LNCaP clone FGC (cell line): ENCODE measurements at regions not wholly inside any gene's neighbourhood (a gene's known extent, or its start where the extent isn't known, plus 50 kb on each side); places are given as distances from the start of the nearest gene placed in this dataset.

Experiments
- DNase-seq: peaks from one replicate; pipeline ENCODE4 v3.0.0-alpha.2; 2011; ENCODE audit warnings: low read depth
- H3K4me3 ChIP-seq: 2 replicates; pipeline ENCODE4 v1.5.1; 2011; ENCODE audit warnings: mild to moderate bottlenecking, low read depth, low read length, control low read depth
- TF ChIP-seq, protein P1 (sequence below): IDR thresholded peaks from 2 replicates; pipeline ENCODE4 v1.5.1; 2012; ENCODE audit warnings: mild to moderate bottlenecking; ENCODE audit not compliant: control insufficient read depth, insufficient read depth; ENCODE audit errors: extremely low read depth

DNA sequence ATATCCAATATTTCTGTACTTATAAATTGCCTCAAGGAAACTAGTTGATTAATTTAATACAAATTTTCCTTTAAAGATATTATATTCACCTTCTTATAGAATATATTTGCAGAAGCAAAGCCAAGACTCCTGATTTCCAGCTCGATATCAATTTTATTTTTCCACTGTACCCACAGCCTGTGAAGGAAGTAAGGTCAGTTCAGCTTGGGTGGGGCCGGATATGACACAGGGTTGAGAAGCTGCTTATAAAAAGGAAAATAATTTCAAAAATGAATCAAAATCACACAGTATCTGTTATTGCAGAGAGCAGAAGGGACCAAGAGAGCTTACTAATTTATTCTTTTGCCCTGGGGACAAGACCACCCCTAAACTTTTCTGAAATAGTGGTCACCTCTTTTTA lies 491.4 kb downstream of the TUSC7 start:
- DNase-seq, result no peak
- no peak overlapping the region for H3K4me3 ChIP-seq
- TF ChIP-seq, protein P1, sequence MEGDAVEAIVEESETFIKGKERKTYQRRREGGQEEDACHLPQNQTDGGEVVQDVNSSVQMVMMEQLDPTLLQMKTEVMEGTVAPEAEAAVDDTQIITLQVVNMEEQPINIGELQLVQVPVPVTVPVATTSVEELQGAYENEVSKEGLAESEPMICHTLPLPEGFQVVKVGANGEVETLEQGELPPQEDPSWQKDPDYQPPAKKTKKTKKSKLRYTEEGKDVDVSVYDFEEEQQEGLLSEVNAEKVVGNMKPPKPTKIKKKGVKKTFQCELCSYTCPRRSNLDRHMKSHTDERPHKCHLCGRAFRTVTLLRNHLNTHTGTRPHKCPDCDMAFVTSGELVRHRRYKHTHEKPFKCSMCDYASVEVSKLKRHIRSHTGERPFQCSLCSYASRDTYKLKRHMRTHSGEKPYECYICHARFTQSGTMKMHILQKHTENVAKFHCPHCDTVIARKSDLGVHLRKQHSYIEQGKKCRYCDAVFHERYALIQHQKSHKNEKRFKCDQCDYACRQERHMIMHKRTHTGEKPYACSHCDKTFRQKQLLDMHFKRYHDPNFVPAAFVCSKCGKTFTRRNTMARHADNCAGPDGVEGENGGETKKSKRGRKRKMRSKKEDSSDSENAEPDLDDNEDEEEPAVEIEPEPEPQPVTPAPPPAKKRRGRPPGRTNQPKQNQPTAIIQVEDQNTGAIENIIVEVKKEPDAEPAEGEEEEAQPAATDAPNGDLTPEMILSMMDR, result no peak

DNA sequence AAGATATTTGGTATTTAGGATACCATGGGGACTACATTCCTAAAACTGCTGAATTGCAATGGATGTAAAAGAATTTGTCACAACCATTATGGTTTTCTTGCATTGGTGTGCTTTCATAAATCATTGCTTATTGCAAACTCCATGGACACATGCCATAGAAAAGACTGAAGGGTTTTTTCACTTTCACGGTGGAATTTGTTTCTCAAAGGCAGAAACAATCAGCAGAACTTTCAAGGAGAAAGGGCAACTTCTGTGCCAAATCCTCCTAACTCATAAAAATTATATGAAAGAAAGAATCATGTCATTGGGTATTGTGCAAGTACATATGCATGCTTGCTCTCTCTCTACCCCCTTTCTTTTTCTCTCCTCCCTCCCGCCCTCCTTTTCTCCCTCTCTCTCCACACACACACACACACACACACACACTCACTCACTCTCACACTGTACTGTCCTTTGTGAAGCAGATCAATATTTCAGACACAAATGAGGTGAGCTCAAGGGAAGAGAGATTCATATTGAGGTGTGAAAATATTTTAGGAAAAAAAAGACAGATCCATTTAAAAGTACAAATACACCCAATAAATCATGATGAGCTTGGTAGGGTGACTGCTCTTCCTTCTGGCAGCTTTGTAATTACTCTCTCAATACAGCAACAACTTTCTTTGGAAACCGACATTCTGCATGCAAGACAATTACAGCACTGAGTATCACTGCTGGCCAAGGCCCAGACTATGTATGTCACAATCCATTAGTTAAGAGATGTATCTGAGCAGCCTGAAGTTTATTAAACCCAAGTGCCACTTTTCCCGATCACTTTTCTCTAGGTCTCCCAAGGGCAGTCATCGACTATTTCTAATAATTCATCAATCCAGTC lies 492.6 kb downstream of the TUSC7 start:
- DNase-seq, result no peak
- TF ChIP-seq, protein P1, result no peak
- no peak overlapping the region for H3K4me3 ChIP-seq

DNA sequence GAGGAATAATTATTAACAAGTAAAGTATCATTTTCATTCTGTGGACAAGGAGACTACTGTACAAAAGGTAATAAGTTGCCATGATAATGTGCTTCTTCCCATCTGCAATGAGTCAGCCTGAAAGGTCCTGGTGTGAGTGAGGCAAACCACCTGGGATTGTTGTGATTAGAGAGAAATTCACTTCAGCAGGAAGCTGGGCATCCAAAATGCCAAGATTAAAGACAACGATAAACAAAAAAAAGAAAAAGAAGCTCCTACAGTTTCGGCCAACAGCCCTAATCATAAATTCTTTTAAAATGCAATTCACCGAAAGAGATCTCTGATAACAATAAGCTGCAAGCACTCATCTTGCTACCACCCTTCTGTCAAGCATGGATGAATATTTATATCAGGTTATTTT lies 507.8 kb downstream of the TUSC7 start:
- no peak overlapping the region for H3K4me3 ChIP-seq
- DNase-seq, result no peak
- TF ChIP-seq, protein P1, result no peak

DNA sequence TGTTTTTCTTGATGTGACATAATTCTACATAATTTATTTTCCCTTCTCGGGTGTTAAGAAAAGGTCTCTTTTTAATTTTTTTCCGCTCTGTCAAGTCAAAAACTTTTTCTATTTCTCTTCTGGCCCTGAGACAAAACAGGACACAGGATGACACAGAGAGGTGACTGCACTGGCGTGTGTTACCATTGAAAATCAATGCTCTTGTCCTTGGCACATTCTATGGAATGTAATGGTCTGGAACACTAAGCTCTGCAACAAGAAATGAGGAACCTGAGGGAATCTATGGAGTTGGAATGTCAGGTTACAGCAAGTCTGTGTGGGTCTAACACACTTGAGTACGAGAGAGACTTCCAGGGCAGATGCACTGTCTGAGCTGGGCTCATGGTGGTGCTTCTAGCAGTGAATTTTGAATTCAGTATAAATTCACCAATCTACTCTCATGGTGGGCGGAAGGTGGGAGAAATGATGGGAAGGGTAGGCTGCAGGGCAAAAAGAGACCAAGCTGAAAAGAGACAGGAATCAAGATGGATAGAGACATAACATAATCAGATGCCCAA lies 508.3 kb downstream of the TUSC7 start:
- TF ChIP-seq, protein P1, result no peak
- DNase-seq, result no peak
- H3K4me3 ChIP-seq, result no peak overlapping the region

DNA sequence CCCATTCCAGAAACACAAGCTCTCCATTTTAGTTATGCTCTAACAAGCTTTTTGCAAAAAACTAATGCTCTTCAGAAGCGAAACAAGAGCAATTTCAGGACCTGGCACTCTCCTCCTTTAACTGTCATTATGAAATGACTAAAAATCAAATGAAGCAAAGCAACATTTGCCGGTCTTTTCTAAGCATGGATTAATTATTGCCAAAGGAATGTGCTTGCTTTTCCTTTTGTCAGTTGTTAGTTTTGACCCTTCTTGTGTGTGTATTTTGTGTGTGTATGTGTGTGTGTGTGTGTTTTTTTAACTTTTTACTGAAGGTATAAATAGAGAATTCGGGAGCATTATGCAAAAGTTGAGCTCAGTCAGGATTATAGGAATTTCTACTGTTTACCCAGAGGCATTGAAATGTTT lies 509.1 kb downstream of the TUSC7 start:
- no peak for DNase-seq
- no peak overlapping the region for H3K4me3 ChIP-seq
- TF ChIP-seq, protein P1, result no peak

DNA sequence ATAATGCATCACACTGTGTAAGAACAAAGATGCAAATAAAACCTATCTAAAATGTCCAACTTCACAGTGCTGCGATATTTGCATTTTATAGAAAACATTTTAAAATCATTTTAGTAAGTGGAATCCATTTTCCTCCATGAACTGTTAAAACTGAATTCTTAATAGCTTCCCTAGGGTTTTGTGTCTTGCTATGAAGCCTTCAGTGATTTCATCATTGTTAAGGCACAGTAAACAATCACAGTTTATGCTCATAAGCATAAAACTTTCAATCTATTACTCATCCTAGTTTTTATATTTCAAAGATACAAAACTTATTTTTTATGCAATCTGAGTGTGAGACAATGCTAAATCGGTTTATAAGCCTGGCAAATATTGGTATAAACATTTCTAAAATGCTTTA lies 509.7 kb downstream of the TUSC7 start:
- TF ChIP-seq, protein P1, result no peak
- DNase-seq, result no peak
- H3K4me3 ChIP-seq, result no peak overlapping the region
